ENCODE measurements at regions not wholly inside any gene's neighbourhood (a gene's known extent, or its start where the extent isn't known, plus 50 kb on each side); places are given as distances from the start of the nearest gene placed in this dataset.

GRCh38 chr5:169415371-169415770 is 114.4 kb upstream of the SLIT3 start:
- H3K36me3 ChIP-seq (ENCODE audit: control insufficient read depth in 2 of 2, insufficient read depth in 2 of 2, low read length in 2 of 2): no peaks in the 10 kb centered on the region
- H3K9ac ChIP-seq (ENCODE audit: low read length in 2 of 2): no peak overlapping the region
- H3K4me3 ChIP-seq (ENCODE audit: low read length in 2 of 2): no peak overlapping the region
- H3K4me1 ChIP-seq (ENCODE audit: control insufficient read depth, insufficient read depth, low read length): peaks cover 6% of the 10 kb centered on the region
- H3K27ac ChIP-seq (ENCODE audit: low read length): no peak overlapping the region
- H3K27me3 ChIP-seq (ENCODE audit: control insufficient read depth in 1 of 2, insufficient read depth in 2 of 2, low read length in 2 of 2): no peaks in the 10 kb centered on the region
- H3K9me3 ChIP-seq (ENCODE audit: control insufficient read depth in 2 of 2, low read length in 2 of 2): no peaks in the 10 kb centered on the region

- Histone ChIP-seq H3K36me3 (ENCODE audit: control insufficient read depth in 2 of 2, insufficient read depth in 2 of 2, low read length in 2 of 2) (no peaks in the 10 kb centered on the region), H3K9me3 (ENCODE audit: control insufficient read depth in 2 of 2, low read length in 2 of 2) (no peaks in the 10 kb centered on the region), H3K4me1 (ENCODE audit: control insufficient read depth, insufficient read depth, low read length) (peaks cover 6% of the 10 kb centered on the region), H3K27me3 (ENCODE audit: control insufficient read depth in 1 of 2, insufficient read depth in 2 of 2, low read length in 2 of 2) (no peaks in the 10 kb centered on the region), H3K9ac (ENCODE audit: low read length in 2 of 2) (no peak overlapping the region), H3K27ac (ENCODE audit: low read length) (no peak overlapping the region), H3K4me3 (ENCODE audit: low read length in 2 of 2) (no peak overlapping the region)
Measured at GRCh38 chr5:169413416-169413815, 112.5 kb upstream of the SLIT3 start.

GRCh38 chr5:169412831-169413230 is 111.9 kb upstream of the SLIT3 start:
- no peak overlapping the region for H3K4me3 ChIP-seq (ENCODE audit: low read length in 2 of 2)
- no peaks in the 10 kb centered on the region for H3K27me3 ChIP-seq (ENCODE audit: control insufficient read depth in 1 of 2, insufficient read depth in 2 of 2, low read length in 2 of 2)
- H3K36me3 ChIP-seq (ENCODE audit: control insufficient read depth in 2 of 2, insufficient read depth in 2 of 2, low read length in 2 of 2): no peaks in the 10 kb centered on the region
- H3K27ac ChIP-seq (ENCODE audit: low read length): no peak overlapping the region
- no peaks in the 10 kb centered on the region for H3K9me3 ChIP-seq (ENCODE audit: control insufficient read depth in 2 of 2, low read length in 2 of 2)
- H3K9ac ChIP-seq (ENCODE audit: low read length in 2 of 2): no peak overlapping the region
- peaks cover 6% of the 10 kb centered on the region for H3K4me1 ChIP-seq (ENCODE audit: control insufficient read depth, insufficient read depth, low read length)

DNA sequence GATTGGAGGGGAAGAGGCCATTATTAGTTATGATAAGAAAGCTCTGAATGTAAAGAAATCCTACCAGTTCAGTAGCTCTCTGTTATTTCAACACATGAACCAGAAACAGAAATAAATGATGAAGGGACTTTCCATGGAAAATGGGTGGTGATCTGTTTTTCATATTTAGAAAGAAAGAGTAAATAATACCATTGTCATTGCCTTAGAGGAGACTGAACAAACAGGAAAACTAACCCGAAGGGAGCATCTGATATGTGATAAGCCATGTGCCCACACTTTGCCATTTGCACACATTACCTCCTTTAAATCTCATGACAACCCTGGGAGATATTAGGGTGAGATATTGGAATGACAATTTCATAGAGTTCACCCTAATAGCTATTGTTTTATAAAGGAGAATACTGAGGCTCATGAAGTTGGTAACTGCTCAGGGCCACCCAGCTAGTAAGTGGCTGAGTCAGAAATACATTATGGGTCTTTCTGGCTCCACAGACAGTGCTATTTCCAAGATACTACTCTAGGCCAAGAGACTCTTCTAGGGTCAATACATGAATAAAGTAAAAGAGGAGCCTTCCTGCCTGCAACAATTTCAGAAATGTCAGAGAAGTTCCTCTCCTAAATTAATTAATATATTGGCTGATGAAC is 111.0 kb upstream of the SLIT3 start:
- no peak overlapping the region for H3K9ac ChIP-seq (ENCODE audit: low read length in 2 of 2)
- H3K4me1 ChIP-seq (ENCODE audit: control insufficient read depth, insufficient read depth, low read length): peaks cover 6% of the 10 kb centered on the region
- no peaks in the 10 kb centered on the region for H3K36me3 ChIP-seq (ENCODE audit: control insufficient read depth in 2 of 2, insufficient read depth in 2 of 2, low read length in 2 of 2)
- H3K27me3 ChIP-seq (ENCODE audit: control insufficient read depth in 1 of 2, insufficient read depth in 2 of 2, low read length in 2 of 2): no peaks in the 10 kb centered on the region
- H3K4me3 ChIP-seq (ENCODE audit: low read length in 2 of 2): no peak overlapping the region
- no peaks in the 10 kb centered on the region for H3K9me3 ChIP-seq (ENCODE audit: control insufficient read depth in 2 of 2, low read length in 2 of 2)
- no peak overlapping the region for H3K27ac ChIP-seq (ENCODE audit: low read length)

DNA sequence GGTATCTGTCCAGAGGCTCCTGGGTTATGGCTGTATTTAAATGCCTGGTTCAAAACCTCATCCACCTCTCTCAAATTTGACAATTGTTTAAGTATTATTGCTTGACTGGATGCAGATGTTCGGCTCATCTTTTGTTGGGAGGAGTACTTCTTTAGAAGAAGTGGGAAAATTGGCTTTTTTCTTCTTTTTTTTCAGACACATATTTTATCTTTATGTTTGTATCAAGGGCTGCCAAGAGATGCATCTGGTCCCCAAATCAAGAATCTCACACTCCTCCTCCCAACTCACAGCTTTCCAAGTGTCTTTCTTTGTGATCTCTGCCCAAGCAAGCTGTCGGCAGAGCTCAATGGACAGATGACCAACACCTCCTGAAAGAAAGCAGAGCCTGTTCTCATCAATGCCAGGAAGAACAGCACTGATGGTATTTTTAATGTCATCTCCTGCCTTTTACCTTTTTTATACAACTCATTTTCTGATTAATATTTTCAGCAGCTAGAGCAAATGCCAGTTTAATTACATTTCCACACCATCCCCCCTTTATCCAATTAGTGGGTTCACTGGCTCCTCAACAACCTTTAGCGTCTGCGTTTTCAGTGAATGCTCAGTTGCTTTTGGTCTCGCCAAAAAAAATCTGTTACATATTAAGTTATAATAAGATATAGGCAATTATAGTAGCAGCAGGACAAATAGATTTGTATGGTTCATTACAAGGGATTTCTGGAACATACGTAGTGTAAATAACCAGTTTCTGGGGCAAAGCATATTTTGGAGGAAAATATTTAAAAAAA is 110.3 kb upstream of the SLIT3 start:
- Histone ChIP-seq H3K4me1 (ENCODE audit: control insufficient read depth, insufficient read depth, low read length) (peaks cover 6% of the 10 kb centered on the region), H3K9ac (ENCODE audit: low read length in 2 of 2) (no peak overlapping the region), H3K27ac (ENCODE audit: low read length) (no peak overlapping the region)

GRCh38 chr5:169408731-169409130 is 107.8 kb upstream of the SLIT3 start:
- no peak overlapping the region for H3K4me3 ChIP-seq (ENCODE audit: low read length in 2 of 2)
- no peaks in the 10 kb centered on the region for H3K9me3 ChIP-seq (ENCODE audit: control insufficient read depth in 2 of 2, low read length in 2 of 2)
- H3K27ac ChIP-seq (ENCODE audit: low read length): no peak overlapping the region
- no peaks in the 10 kb centered on the region for H3K36me3 ChIP-seq (ENCODE audit: control insufficient read depth in 2 of 2, insufficient read depth in 2 of 2, low read length in 2 of 2)
- H3K27me3 ChIP-seq (ENCODE audit: control insufficient read depth in 1 of 2, insufficient read depth in 2 of 2, low read length in 2 of 2): no peaks in the 10 kb centered on the region
- H3K4me1 ChIP-seq (ENCODE audit: control insufficient read depth, insufficient read depth, low read length): peaks cover 4% of the 10 kb centered on the region
- no peak overlapping the region for H3K9ac ChIP-seq (ENCODE audit: low read length in 2 of 2)

More for the DNA sequence above, 110.3 kb upstream of the SLIT3 start:
- Histone ChIP-seq H3K9me3 (ENCODE audit: control insufficient read depth in 2 of 2, low read length in 2 of 2) (no peaks in the 10 kb centered on the region), H3K27me3 (ENCODE audit: control insufficient read depth in 1 of 2, insufficient read depth in 2 of 2, low read length in 2 of 2) (no peaks in the 10 kb centered on the region), H3K4me3 (ENCODE audit: low read length in 2 of 2) (no peak overlapping the region), H3K36me3 (ENCODE audit: control insufficient read depth in 2 of 2, insufficient read depth in 2 of 2, low read length in 2 of 2) (no peaks in the 10 kb centered on the region)

DNA sequence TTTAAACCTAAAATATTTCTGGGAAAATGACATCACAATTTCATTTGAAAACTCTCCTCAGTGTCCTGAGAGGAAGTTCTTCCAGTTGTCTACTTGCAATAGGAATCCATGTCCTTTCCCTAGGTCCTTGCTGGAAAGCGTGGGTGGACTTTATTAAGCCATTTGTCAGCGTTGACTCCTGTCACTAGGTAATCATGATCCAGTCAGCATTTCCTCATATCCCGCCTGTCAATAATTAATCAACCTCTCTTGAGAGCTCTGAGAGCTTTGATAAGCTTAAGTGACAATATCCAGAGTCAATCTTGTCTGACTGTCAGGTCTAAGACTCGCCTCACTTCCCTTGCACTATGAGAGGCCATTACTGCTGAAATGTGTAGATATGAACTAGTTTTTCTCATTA is 107.2 kb upstream of the SLIT3 start:
- Histone ChIP-seq H3K4me3 (ENCODE audit: low read length in 2 of 2) (no peak overlapping the region), H3K27me3 (ENCODE audit: control insufficient read depth in 1 of 2, insufficient read depth in 2 of 2, low read length in 2 of 2) (no peaks in the 10 kb centered on the region), H3K27ac (ENCODE audit: low read length) (no peak overlapping the region), H3K36me3 (ENCODE audit: control insufficient read depth in 2 of 2, insufficient read depth in 2 of 2, low read length in 2 of 2) (no peaks in the 10 kb centered on the region), H3K9me3 (ENCODE audit: control insufficient read depth in 2 of 2, low read length in 2 of 2) (no peaks in the 10 kb centered on the region), H3K4me1 (ENCODE audit: control insufficient read depth, insufficient read depth, low read length) (peaks cover 4% of the 10 kb centered on the region), H3K9ac (ENCODE audit: low read length in 2 of 2) (no peak overlapping the region)

DNA sequence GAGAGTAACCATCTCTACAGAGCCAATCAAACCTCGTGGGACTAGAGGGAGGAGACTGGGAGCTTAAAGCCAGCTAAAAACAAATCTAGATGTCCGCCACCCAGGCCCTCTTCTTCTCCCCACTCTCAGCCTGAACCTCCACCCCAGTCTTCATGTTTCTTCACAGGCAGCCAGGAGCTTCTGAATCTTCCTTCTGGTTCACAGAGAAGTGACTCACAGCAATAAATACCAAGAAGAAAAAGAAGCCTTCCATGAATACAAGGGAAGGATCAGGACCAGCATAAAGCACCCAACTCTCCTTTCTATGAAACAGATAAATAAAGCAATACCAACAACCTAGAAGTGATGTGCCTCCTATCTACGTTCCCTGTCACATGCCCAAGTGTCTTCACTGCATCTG is 103.3 kb upstream of the SLIT3 start:
- Histone ChIP-seq H3K4me3 (ENCODE audit: low read length in 2 of 2) (no peak overlapping the region), H3K27ac (ENCODE audit: low read length) (no peak overlapping the region), H3K9me3 (ENCODE audit: control insufficient read depth in 2 of 2, low read length in 2 of 2) (no peaks in the 10 kb centered on the region), H3K4me1 (ENCODE audit: control insufficient read depth, insufficient read depth, low read length) (no peaks in the 10 kb centered on the region), H3K9ac (ENCODE audit: low read length in 2 of 2) (no peak overlapping the region), H3K36me3 (ENCODE audit: control insufficient read depth in 2 of 2, insufficient read depth in 2 of 2, low read length in 2 of 2) (no peaks in the 10 kb centered on the region), H3K27me3 (ENCODE audit: control insufficient read depth in 1 of 2, insufficient read depth in 2 of 2, low read length in 2 of 2) (no peaks in the 10 kb centered on the region)

DNA sequence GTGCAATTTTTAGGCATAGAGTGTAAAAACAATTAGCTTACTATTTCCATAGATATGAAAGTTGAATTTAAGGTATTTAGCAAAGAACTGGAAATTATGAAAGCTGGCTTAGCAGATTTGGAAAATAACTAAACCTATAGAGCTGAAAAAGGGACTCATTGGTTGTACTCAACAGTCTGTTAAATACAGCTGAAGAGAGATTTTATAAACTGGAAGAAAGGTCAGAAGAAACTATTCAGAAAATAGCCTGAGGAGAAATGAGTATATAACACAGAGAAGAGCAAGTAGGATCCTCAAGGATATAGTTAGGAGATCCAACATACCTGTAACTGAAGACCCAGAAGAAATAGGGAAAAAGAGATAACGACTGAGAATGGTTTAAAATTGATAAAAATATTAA is 97.6 kb upstream of the SLIT3 start:
- Histone ChIP-seq H3K36me3 (ENCODE audit: control insufficient read depth in 2 of 2, insufficient read depth in 2 of 2, low read length in 2 of 2) (no peaks in the 10 kb centered on the region), H3K9me3 (ENCODE audit: control insufficient read depth in 2 of 2, low read length in 2 of 2) (no peaks in the 10 kb centered on the region), H3K4me3 (ENCODE audit: low read length in 2 of 2) (no peak overlapping the region), H3K27me3 (ENCODE audit: control insufficient read depth in 1 of 2, insufficient read depth in 2 of 2, low read length in 2 of 2) (peaks cover 0 to 2% of the 10 kb centered on the region in 2 donors), H3K27ac (ENCODE audit: low read length) (no peak overlapping the region), H3K9ac (ENCODE audit: low read length in 2 of 2) (no peak overlapping the region), H3K4me1 (ENCODE audit: control insufficient read depth, insufficient read depth, low read length) (no peaks in the 10 kb centered on the region)

DNA sequence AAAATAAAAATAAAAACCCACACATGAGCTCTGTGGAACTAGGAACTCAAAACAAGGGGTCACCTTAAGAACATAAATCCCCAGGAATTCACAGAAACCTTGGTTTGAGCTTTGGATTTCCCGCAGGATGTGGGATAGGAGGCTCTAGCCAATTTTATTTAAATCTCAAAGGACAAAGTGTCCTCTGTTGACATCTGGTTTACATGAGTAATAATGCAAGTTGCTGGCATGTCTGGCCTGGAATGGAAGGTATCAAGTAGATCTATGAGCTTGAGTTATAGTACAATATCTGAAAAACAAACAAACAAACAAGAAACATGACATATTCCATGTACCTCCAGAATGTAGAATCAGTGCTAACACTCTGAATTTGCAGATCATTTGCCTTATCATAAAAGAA is 94.2 kb upstream of the SLIT3 start:
- Histone ChIP-seq H3K27ac (ENCODE audit: low read length) (no peak overlapping the region), H3K36me3 (ENCODE audit: control insufficient read depth in 2 of 2, insufficient read depth in 2 of 2, low read length in 2 of 2) (no peaks in the 10 kb centered on the region), H3K4me3 (ENCODE audit: low read length in 2 of 2) (no peak overlapping the region), H3K27me3 (ENCODE audit: control insufficient read depth in 1 of 2, insufficient read depth in 2 of 2, low read length in 2 of 2) (peaks cover 2 to 3% of the 10 kb centered on the region in 2 donors), H3K9me3 (ENCODE audit: control insufficient read depth in 2 of 2, low read length in 2 of 2) (no peaks in the 10 kb centered on the region), H3K4me1 (ENCODE audit: control insufficient read depth, insufficient read depth, low read length) (no peaks in the 10 kb centered on the region), H3K9ac (ENCODE audit: low read length in 2 of 2) (no peak overlapping the region)

DNA sequence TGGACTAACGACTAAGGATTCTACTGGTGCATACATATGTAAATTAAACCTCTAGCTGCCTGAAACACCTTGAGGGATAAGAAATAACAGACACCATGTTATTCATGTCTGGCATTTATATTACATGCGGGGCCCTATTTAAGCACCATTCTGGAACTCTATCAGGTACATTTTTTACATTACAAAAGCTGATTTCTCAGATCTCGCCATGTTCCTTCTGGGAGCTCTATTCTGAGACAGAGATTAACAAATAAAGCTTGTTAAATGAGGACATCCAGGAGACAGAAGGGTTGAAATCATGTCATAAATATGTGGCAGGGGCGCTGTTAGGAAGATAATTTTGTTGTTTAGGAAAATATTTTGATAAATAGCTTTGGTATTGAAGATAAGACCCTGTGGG is 93.4 kb upstream of the SLIT3 start:
- H3K27me3 ChIP-seq (ENCODE audit: control insufficient read depth in 1 of 2, insufficient read depth in 2 of 2, low read length in 2 of 2): peaks cover 2 to 3% of the 10 kb centered on the region in 2 donors
- H3K9ac ChIP-seq (ENCODE audit: low read length in 2 of 2): no peak overlapping the region
- H3K27ac ChIP-seq (ENCODE audit: low read length): no peak overlapping the region
- H3K4me3 ChIP-seq (ENCODE audit: low read length in 2 of 2): no peak overlapping the region
- H3K4me1 ChIP-seq (ENCODE audit: control insufficient read depth, insufficient read depth, low read length): no peaks in the 10 kb centered on the region
- H3K36me3 ChIP-seq (ENCODE audit: control insufficient read depth in 2 of 2, insufficient read depth in 2 of 2, low read length in 2 of 2): no peaks in the 10 kb centered on the region
- no peaks in the 10 kb centered on the region for H3K9me3 ChIP-seq (ENCODE audit: control insufficient read depth in 2 of 2, low read length in 2 of 2)

All from stomach smooth muscle (tissue), 2 donors.